ENCODE measurements at regions not wholly inside any gene's neighbourhood (a gene's known extent, or its start where the extent isn't known, plus 50 kb on each side); places are given as distances from the start of the nearest gene placed in this dataset.

GRCh38 chr2:217273162-217273561, 413.3 kb upstream of the TNP1 start:
- TF ChIP-seq CTCF (IDR thresholded peaks at IDR 0.05; ENCODE audit: insufficient read depth, low read length, poor library complexity, severe bottlenecking): no peak
- TF ChIP-seq EZH2phosphoT487 (conservative IDR thresholded peaks at IDR 0.05; ENCODE audit: low read length): no peak

Measured in SU-DHL-6 (cell line).